ENCODE measurements at regions not wholly inside any gene's neighbourhood (a gene's known extent, or its start where the extent isn't known, plus 50 kb on each side); places are given as distances from the start of the nearest gene placed in this dataset.

GRCh38 chrX:150226223-150226965 lies 136.7 kb upstream of the MAMLD1 start:
- no peak overlapping the region for H3K27ac ChIP-seq (ENCODE audit: extremely low read length, insufficient read depth, low read length)
- WGBS (ENCODE audit: low lambda C conversion rate), result 50% methylated on average over 4 of the region's 9 CpGs
- in situ Hi-C loops (cut with HindIII; ENCODE audit: extremely low pct_ligation_motif_present, low pct_unique_long_range_greater_than_20kb) (no loop called here), intact Hi-C loops (cut with micrococcal nuclease; ENCODE audit: unreplicated experiment) (no loop called here)
- no peaks in the 10 kb centered on the region for H3K36me3 ChIP-seq (replicated peaks in 1 of 2; ENCODE audit: control insufficient read depth in 1 of 2, insufficient read depth in 2 of 2, low read length in 2 of 2)
- H3K79me2 ChIP-seq (ENCODE audit: insufficient read depth, low read length), result no peaks in the 10 kb centered on the region
- DNase-seq (ENCODE audit: low spot score) (no peak), ATAC-seq (no peak), FAIRE-seq (no peak)
- no peaks in the 10 kb centered on the region for H3K9me3 ChIP-seq (ENCODE audit: low read length)
- H3K27me3 ChIP-seq (ENCODE audit: control insufficient read depth in 1 of 2, insufficient read depth in 2 of 2, low read length in 2 of 2), result no peaks in the 10 kb centered on the region
- no peaks in the 10 kb centered on the region for H4K20me1 ChIP-seq (ENCODE audit: insufficient read depth, low read length)
- no peaks in the 10 kb centered on the region for H3K4me1 ChIP-seq (ENCODE audit: insufficient read depth, low read length)
- POLR2A ChIA-PET, result no interaction called here
- no peak overlapping the region for H3K4me3 ChIP-seq (replicated peaks in 1 of 3; ENCODE audit: insufficient read depth in 1 of 3, low read depth in 2 of 3, low read length in 3 of 3)
- H3K4me2 ChIP-seq (ENCODE audit: low read depth, low read length), result no peak overlapping the region
- TF ChIP-seq ZNF510 (CRISPR knock-in tag; IDR thresholded peaks at IDR 0.05; ENCODE audit: low read depth) (no peak), TOPORS (CRISPR knock-in tag; IDR thresholded peaks at IDR 0.05) (no peak)
- H3K9ac ChIP-seq (ENCODE audit: insufficient read depth, low read depth, low read length), result no peak overlapping the region
- CTCF ChIA-PET (ENCODE audit: low intra/inter-chr PET ratio, low total read pairs), result no interaction called here
- no TSS peak for BruUV-seq (replicated peaks)
- H2AFZ ChIP-seq (ENCODE audit: low read length), result no peak overlapping the region

GRCh38 chrX:150227321-150227860 lies 135.7 kb upstream of the MAMLD1 start:
- CTCF ChIA-PET (ENCODE audit: low intra/inter-chr PET ratio, low total read pairs), result no interaction called here
- H3K9me3 ChIP-seq (ENCODE audit: low read length), result no peaks in the 10 kb centered on the region
- no peaks in the 10 kb centered on the region for H3K27me3 ChIP-seq (ENCODE audit: control insufficient read depth in 1 of 2, insufficient read depth in 2 of 2, low read length in 2 of 2)
- no peak overlapping the region for H3K9ac ChIP-seq (ENCODE audit: insufficient read depth, low read depth, low read length)
- no peak for TF ChIP-seq TEAD2 (CRISPR knock-in tag; IDR thresholded peaks at IDR 0.05)
- TF ChIP-seq ZNF724P (CRISPR knock-in tag; IDR thresholded peaks at IDR 0.05; ENCODE audit: borderline replicate concordance), result no peak
- no peak for TF ChIP-seq KLF11 (CRISPR knock-in tag; IDR thresholded peaks at IDR 0.05)
- no peak for TF ChIP-seq HNRNPLL (IDR thresholded peaks at IDR 0.05; ENCODE audit: low read depth, low read length, poor library complexity, severe bottlenecking)
- no peaks in the 10 kb centered on the region for H3K4me1 ChIP-seq (ENCODE audit: insufficient read depth, low read length)
- H2AFZ ChIP-seq (ENCODE audit: low read length), result no peak overlapping the region
- no peak for DNase-seq (ENCODE audit: low spot score)
- BruUV-seq (replicated peaks), result no TSS peak
- H3K4me3 ChIP-seq (replicated peaks in 1 of 3; ENCODE audit: insufficient read depth in 1 of 3, low read depth in 2 of 3, low read length in 3 of 3), result no peak overlapping the region
- H3K79me2 ChIP-seq (ENCODE audit: insufficient read depth, low read length), result no peaks in the 10 kb centered on the region
- POLR2A ChIA-PET, result no interaction called here
- no peak overlapping the region for H3K27ac ChIP-seq (ENCODE audit: extremely low read length, insufficient read depth, low read length)
- no peaks in the 10 kb centered on the region for H3K36me3 ChIP-seq (replicated peaks in 1 of 2; ENCODE audit: control insufficient read depth in 1 of 2, insufficient read depth in 2 of 2, low read length in 2 of 2)
- no peaks in the 10 kb centered on the region for H4K20me1 ChIP-seq (ENCODE audit: insufficient read depth, low read length)
- no peak for FAIRE-seq
- no peak for ATAC-seq
- no peak overlapping the region for H3K4me2 ChIP-seq (ENCODE audit: low read depth, low read length)
- WGBS (ENCODE audit: low lambda C conversion rate), result 43% methylated on average over 4 of the region's 7 CpGs
- in situ Hi-C loops (cut with HindIII; ENCODE audit: extremely low pct_ligation_motif_present, low pct_unique_long_range_greater_than_20kb), result no loop called here
- intact Hi-C loops (cut with micrococcal nuclease; ENCODE audit: unreplicated experiment), result no loop called here

Data from HepG2 (cell line).